ENCODE measurements at regions not wholly inside any gene's neighbourhood (a gene's known extent, or its start where the extent isn't known, plus 50 kb on each side); places are given as distances from the start of the nearest gene placed in this dataset.

DNA sequence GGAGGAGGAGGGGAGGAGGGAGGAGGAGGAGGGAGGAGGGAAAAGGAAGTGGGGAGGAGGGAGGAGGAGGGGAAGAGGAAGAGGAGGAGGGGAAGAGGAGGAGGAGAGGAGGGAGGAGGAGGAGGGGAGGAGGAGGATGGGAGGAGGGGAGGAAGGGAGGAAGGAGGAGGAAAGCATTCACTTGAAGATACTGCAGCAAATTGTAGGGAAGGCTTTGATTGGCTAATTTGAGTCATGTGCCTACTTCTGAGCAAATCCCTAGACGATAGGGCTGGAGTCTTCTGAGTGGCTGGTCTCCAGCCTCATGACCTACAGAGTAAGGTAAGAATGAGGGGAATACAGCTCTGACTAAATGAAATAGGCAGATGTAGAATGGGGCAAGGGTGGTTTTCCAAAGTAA is 783.2 kb upstream of the RBFOX1 start:
- DNase-seq (ENCODE audit: extremely low read depth, low read depth), result no peak
- TF ChIP-seq, protein P1, sequence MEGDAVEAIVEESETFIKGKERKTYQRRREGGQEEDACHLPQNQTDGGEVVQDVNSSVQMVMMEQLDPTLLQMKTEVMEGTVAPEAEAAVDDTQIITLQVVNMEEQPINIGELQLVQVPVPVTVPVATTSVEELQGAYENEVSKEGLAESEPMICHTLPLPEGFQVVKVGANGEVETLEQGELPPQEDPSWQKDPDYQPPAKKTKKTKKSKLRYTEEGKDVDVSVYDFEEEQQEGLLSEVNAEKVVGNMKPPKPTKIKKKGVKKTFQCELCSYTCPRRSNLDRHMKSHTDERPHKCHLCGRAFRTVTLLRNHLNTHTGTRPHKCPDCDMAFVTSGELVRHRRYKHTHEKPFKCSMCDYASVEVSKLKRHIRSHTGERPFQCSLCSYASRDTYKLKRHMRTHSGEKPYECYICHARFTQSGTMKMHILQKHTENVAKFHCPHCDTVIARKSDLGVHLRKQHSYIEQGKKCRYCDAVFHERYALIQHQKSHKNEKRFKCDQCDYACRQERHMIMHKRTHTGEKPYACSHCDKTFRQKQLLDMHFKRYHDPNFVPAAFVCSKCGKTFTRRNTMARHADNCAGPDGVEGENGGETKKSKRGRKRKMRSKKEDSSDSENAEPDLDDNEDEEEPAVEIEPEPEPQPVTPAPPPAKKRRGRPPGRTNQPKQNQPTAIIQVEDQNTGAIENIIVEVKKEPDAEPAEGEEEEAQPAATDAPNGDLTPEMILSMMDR (IDR thresholded peaks at IDR 0.05; ENCODE audit: low read depth, low read length), result no peak

DNA sequence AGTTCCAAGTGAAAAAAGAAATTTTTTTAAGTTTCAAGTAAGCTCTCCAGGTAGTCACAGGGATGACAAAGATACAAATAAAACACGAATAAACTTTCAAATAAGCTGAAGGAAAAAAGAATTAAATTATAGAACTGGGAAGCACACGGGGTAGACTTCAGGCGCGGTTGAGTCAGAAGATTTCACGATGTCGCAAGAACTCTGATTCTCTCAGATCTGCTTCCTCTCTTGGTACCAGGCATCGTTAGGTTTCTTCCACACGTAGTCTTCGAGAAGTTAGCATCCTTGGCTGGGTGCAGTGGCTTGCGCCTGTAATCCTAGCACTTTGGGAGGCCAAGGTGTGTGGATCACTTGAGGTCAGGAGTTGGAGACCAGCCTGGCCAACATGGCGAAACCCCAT is 784.1 kb upstream of the RBFOX1 start:
- no peak for DNase-seq (ENCODE audit: extremely low read depth, low read depth)
- TF ChIP-seq, protein P1 (IDR thresholded peaks at IDR 0.05; ENCODE audit: low read depth, low read length), result no peak

DNA sequence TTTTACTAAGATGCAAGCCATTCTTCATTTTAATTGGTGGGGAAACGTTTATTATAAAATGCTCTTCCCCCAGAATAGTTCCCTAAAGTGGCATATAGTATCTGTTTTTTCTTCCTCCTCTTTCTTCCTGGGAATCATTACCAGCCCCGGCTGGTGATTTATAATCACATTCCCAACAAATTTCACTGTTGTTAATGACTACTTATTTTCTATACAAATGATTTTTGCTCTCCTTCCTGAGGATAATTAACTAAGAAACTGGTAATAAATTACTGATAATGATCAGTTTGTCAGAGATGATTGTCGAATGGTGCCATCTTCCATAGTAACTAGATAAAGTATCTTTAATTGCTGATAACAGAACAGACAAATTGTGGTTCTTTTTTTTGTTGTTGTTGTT is 785.5 kb upstream of the RBFOX1 start:
- TF ChIP-seq, protein P1 (IDR thresholded peaks at IDR 0.05; ENCODE audit: low read depth, low read length), result no peak
- DNase-seq (ENCODE audit: extremely low read depth, low read depth), result no peak

DNA sequence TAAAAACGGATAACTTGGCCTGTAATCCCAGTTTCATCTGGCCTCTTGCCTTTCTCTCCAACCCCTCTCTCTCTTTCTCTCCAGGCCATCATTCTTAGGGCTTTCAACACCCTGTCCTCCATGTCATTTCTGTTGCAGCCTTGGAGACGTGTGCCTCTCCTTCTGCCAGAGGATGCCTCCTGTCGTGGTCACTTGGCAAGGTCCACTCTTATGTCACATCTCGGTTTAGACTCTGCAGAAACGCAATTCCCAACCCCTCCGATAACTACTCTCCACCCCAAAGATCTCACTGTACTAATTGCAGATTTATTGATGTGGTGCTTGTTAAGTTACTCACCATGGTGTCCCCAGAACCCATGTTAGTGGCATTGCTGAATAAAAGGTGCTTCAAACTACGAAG is 787.3 kb upstream of the RBFOX1 start:
- TF ChIP-seq, protein P1 (IDR thresholded peaks at IDR 0.05; ENCODE audit: low read depth, low read length), result no peak
- DNase-seq (ENCODE audit: extremely low read depth, low read depth), result no peak

DNA sequence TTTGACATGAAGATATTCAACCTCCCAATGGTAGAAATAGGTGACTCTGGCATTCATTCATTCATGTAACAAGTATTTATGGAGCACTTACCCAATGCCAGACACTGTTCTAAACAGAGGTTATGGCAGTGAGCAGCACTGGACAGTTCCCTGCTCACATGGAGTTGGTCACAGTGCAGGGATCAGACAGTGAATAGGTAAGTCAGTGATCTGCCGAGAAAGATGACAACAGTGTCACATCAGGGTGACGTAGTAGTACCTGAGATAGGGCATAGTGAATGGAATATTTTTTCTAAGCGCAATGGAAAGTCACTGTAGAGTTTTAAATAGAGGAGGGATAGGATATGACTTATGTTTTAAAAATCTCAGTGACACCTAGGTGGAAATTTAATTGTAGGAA is 791.4 kb upstream of the RBFOX1 start:
- DNase-seq (ENCODE audit: extremely low read depth, low read depth), result no peak

DNA sequence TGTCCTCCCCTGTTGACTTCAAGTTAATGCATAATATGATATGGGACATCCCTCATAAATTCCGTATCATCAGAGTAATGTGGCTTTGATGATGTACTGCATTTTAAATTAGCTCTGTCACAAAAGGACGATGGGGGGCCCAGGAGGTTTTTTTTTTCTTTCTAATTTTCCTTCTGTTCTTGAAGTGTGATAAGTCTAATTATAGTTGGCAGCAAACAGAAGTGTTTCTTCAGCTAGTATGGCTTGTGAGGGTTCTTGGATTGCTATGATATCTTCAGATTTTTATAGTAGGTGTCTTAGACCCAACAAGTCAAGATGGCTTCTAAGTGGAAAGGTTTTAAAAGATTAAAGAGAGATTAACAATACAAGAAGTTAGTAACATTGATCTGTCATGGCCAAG is 796.2 kb upstream of the RBFOX1 start:
- TF ChIP-seq, protein P1 (IDR thresholded peaks at IDR 0.05; ENCODE audit: low read depth, low read length), result no peak
- no peak for DNase-seq (ENCODE audit: extremely low read depth, low read depth)

More for the DNA sequence above, 791.4 kb upstream of the RBFOX1 start:
- TF ChIP-seq, protein P1 (IDR thresholded peaks at IDR 0.05; ENCODE audit: low read depth, low read length), result no peak

DNA sequence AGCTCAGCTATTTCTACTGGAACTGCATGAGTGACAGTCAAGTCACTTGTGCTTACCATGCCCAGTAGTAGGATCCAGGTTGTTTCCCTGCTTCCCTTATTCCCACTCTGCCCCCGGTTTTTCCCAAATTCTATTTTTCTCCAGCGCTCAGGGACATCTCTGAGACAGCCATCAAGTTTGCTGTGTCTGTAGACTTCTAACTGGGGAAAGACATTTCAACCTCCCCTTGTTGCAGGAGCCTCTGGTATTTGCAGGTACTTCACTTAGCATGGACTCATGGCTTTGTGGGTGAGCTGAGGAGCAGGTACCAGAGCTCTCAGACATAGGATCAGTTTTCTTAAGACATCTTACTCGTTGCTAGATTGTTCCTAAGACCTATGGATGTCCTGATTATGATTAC is 801.6 kb upstream of the RBFOX1 start:
- DNase-seq (ENCODE audit: extremely low read depth, low read depth), result no peak
- TF ChIP-seq, protein P1 (IDR thresholded peaks at IDR 0.05; ENCODE audit: low read depth, low read length), result no peak
